NCI-H146 (cell line): ENCODE measurements at regions not wholly inside any gene's neighbourhood (a gene's known extent, or its start where the extent isn't known, plus 50 kb on each side); places are given as distances from the start of the nearest gene placed in this dataset.
"Not testable (repeated sequence)": the region's sequence is repeated elsewhere in the genome, so short reads cannot be mapped to it uniquely, and the experiment has no call there.

Experiments used
- DNase-seq: peaks from one replicate; lab custom pipeline; 2025; lab: John Stamatoyannopoulos, UW

GRCh38 chr2:104977958-104978357, 59.9 kb upstream of the MRPS9 start:
- DNase-seq = no peak

- DNase-seq = not testable (repeated sequence)
These were observed 58.1 kb upstream of the MRPS9 start for GRCh38 chr2:104979786-104980185.

GRCh38 chr2:104982111-104982510, 55.8 kb upstream of the MRPS9 start:
- no peak for DNase-seq
